ENCODE measurements at regions not wholly inside any gene's neighbourhood (a gene's known extent, or its start where the extent isn't known, plus 50 kb on each side); places are given as distances from the start of the nearest gene placed in this dataset.

DNA sequence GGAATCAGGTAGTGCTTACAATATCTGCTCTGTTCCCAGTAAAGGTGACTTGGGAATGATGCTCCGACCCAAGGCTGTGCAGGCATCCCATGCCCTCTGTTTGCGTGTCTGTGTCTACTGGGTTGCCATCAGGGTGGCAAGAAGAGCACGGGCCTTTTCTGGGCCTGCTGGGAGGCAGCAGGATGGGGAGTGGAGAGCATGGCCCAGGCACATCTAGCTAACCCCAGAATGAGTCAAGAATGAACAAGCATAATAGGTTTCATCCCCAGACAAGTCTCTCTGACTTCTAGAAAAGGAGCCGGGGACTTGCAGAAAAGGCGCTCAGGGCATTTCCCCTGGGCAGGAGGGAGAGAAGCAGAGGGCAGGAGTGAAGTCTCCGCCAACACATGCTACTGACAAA, 260.4 kb downstream of the IRX1 start:
- H3K4me1 ChIP-seq (ENCODE audit: low read depth, poor library complexity, severe bottlenecking) = no peaks in the 10 kb centered on the region
- H3K79me2 ChIP-seq (ENCODE audit: insufficient read depth, low read depth) = no peaks in the 10 kb centered on the region
- H3K4me2 ChIP-seq = no peak overlapping the region
- no peak for TF ChIP-seq CTCF (conservative IDR thresholded peaks at IDR 0.05; ENCODE audit: low read depth, low read length)
- H3K4me3 ChIP-seq (IDR thresholded peaks at IDR 0.05; ENCODE audit: insufficient read depth, low read depth, low read length) = no peak overlapping the region
- no peak overlapping the region for H3K27ac ChIP-seq
- no peaks in the 10 kb centered on the region for H4K20me1 ChIP-seq (ENCODE audit: insufficient read depth)
- H2AFZ ChIP-seq (ENCODE audit: low read depth) = no peak overlapping the region
- H3K9ac ChIP-seq = no peak overlapping the region
- H3K36me3 ChIP-seq (ENCODE audit: insufficient read depth) = no peaks in the 10 kb centered on the region
- no peaks in the 10 kb centered on the region for H3K27me3 ChIP-seq (ENCODE audit: insufficient read depth, low read depth)

- H2AFZ ChIP-seq (ENCODE audit: low read depth) = no peak overlapping the region
- H4K20me1 ChIP-seq (ENCODE audit: insufficient read depth) = no peaks in the 10 kb centered on the region
- no peak overlapping the region for H3K9ac ChIP-seq
- no peak overlapping the region for H3K4me3 ChIP-seq (IDR thresholded peaks at IDR 0.05; ENCODE audit: insufficient read depth, low read depth, low read length)
- H3K27me3 ChIP-seq (ENCODE audit: insufficient read depth, low read depth) = no peaks in the 10 kb centered on the region
- no peaks in the 10 kb centered on the region for H3K79me2 ChIP-seq (ENCODE audit: insufficient read depth, low read depth)
- TF ChIP-seq CTCF (conservative IDR thresholded peaks at IDR 0.05; ENCODE audit: low read depth, low read length) = no peak
- no peak overlapping the region for H3K4me2 ChIP-seq
- H3K27ac ChIP-seq = no peak overlapping the region
- no peaks in the 10 kb centered on the region for H3K36me3 ChIP-seq (ENCODE audit: insufficient read depth)
- no peaks in the 10 kb centered on the region for H3K4me1 ChIP-seq (ENCODE audit: low read depth, poor library complexity, severe bottlenecking)
These were observed 262.9 kb downstream of the IRX1 start for GRCh38 chr5:3858524-3858923.

DNA sequence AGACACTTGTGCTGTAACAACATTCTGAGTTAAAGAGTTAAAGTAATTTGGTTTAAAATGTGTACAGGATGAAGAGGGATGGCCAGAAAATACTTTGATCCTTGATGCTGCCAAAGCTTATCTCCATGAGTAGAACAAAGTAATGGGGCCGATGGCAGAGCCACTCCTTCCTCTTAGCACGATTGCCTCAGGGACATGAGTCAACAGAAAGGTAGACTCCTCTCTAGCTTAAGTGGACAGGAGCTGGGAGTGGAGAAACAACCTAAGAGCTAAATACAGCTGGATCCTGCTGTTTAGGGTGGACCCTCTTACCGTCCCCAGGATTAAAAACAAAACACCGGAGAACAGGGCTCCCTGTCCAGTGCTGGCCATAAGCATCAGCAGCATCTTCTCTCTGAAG, 267.3 kb downstream of the IRX1 start:
- no peaks in the 10 kb centered on the region for H3K36me3 ChIP-seq (ENCODE audit: insufficient read depth)
- no peak for TF ChIP-seq CTCF (conservative IDR thresholded peaks at IDR 0.05; ENCODE audit: low read depth, low read length)

GRCh38 chr5:3875144-3875543, 279.5 kb downstream of the IRX1 start:
- no peaks in the 10 kb centered on the region for H3K36me3 ChIP-seq (ENCODE audit: insufficient read depth)
- TF ChIP-seq CTCF (conservative IDR thresholded peaks at IDR 0.05; ENCODE audit: low read depth, low read length) = no peak
- no peaks in the 10 kb centered on the region for H3K27me3 ChIP-seq (ENCODE audit: insufficient read depth, low read depth)
- H3K79me2 ChIP-seq (ENCODE audit: insufficient read depth, low read depth) = no peaks in the 10 kb centered on the region
- H3K9ac ChIP-seq = no peak overlapping the region
- H3K4me3 ChIP-seq (IDR thresholded peaks at IDR 0.05; ENCODE audit: insufficient read depth, low read depth, low read length) = no peak overlapping the region
- no peak overlapping the region for H2AFZ ChIP-seq (ENCODE audit: low read depth)
- H3K4me1 ChIP-seq (ENCODE audit: low read depth, poor library complexity, severe bottlenecking) = no peaks in the 10 kb centered on the region
- no peaks in the 10 kb centered on the region for H4K20me1 ChIP-seq (ENCODE audit: insufficient read depth)
- no peak overlapping the region for H3K4me2 ChIP-seq
- no peak overlapping the region for H3K27ac ChIP-seq

More for the DNA sequence above, 267.3 kb downstream of the IRX1 start:
- Histone ChIP-seq H3K27me3 (ENCODE audit: insufficient read depth, low read depth) (no peaks in the 10 kb centered on the region), H3K4me2 (no peak overlapping the region), H3K9ac (no peak overlapping the region), H4K20me1 (ENCODE audit: insufficient read depth) (no peaks in the 10 kb centered on the region), H3K27ac (no peak overlapping the region), H3K4me3 (IDR thresholded peaks at IDR 0.05; ENCODE audit: insufficient read depth, low read depth, low read length) (no peak overlapping the region), H2AFZ (ENCODE audit: low read depth) (no peak overlapping the region), H3K79me2 (ENCODE audit: insufficient read depth, low read depth) (no peaks in the 10 kb centered on the region), H3K4me1 (ENCODE audit: low read depth, poor library complexity, severe bottlenecking) (no peaks in the 10 kb centered on the region)

DNA sequence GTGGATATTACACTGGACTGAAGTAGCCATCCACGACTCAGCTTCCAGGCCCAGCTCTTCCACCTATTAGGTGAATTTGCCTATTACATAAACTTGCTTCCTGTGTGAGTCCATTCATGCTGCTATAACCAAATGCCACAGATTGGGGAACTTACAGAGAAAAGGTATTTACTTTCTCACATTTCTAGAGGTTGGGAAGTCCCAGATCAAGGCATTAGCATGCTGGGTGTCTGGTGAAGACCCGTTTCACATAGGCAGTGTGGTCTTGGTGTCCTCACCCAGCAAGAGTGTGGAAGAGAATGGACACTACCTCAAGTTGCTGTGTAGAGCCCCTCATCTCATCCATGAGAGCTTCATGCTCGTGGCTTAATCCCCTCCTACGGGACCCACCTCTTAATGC, 282.6 kb downstream of the IRX1 start:
- Histone ChIP-seq H3K27ac (no peak overlapping the region), H3K36me3 (ENCODE audit: insufficient read depth) (no peaks in the 10 kb centered on the region), H3K4me3 (IDR thresholded peaks at IDR 0.05; ENCODE audit: insufficient read depth, low read depth, low read length) (no peak overlapping the region), H3K4me2 (no peak overlapping the region), H3K79me2 (ENCODE audit: insufficient read depth, low read depth) (no peaks in the 10 kb centered on the region), H3K27me3 (ENCODE audit: insufficient read depth, low read depth) (no peaks in the 10 kb centered on the region), H3K9ac (no peak overlapping the region), H3K4me1 (ENCODE audit: low read depth, poor library complexity, severe bottlenecking) (no peaks in the 10 kb centered on the region), H4K20me1 (ENCODE audit: insufficient read depth) (no peaks in the 10 kb centered on the region), H2AFZ (ENCODE audit: low read depth) (no peak overlapping the region)
- TF ChIP-seq CTCF (conservative IDR thresholded peaks at IDR 0.05; ENCODE audit: low read depth, low read length) = no peak
